Fibroblast of lung (primary cell): ENCODE measurements at regions not wholly inside any gene's neighbourhood (a gene's known extent, or its start where the extent isn't known, plus 50 kb on each side); places are given as distances from the start of the nearest gene placed in this dataset.
"Not testable (repeated sequence)": the region's sequence is repeated elsewhere in the genome, so short reads cannot be mapped to it uniquely, and the experiment has no call there.

ENCODE experiments used
- DNase-seq, 2 donors: peaks; one replicate each; pipeline versions ENCODE4 v3.0.0 to v3.0.0-alpha.2; 2010; ENCODE audit warnings: low read depth in 2 of 2
- H2AFZ ChIP-seq: 2 replicates; pipeline ENCODE4 v1.5.1; 2012; ENCODE audit warnings: low read length, control low read depth, inconsistent platforms
- H3K27ac ChIP-seq: 2 replicates; pipeline ENCODE4 v1.5.1; 2011; ENCODE audit warnings: low read length, control low read depth; ENCODE audit not compliant: insufficient read depth
- H3K27me3 ChIP-seq: 2 replicates; pipeline ENCODE4 v1.5.1; 2011; ENCODE audit warnings: mild to moderate bottlenecking, low read length; ENCODE audit not compliant: control insufficient read depth, insufficient read depth
- H3K36me3 ChIP-seq: 2 replicates; pipeline ENCODE4 v1.5.1; 2011; ENCODE audit warnings: low read length; ENCODE audit not compliant: control insufficient read depth, insufficient read depth
- H3K4me1 ChIP-seq: 2 replicates; pipeline ENCODE4 v1.5.1; 2011; ENCODE audit warnings: low read length; ENCODE audit not compliant: control insufficient read depth, insufficient read depth; ENCODE audit errors: extremely low read depth
- H3K4me2 ChIP-seq: 2 replicates; pipeline ENCODE4 v1.5.1; 2011; ENCODE audit warnings: low read length, control low read depth; ENCODE audit not compliant: insufficient read depth; ENCODE audit errors: extremely low read depth
- H3K4me3 ChIP-seq, 4 experiments: fragments of 200-600 bp in 1 of 4; sonication (generic) in 1 of 4; replicated peaks in 1 of 4; 2 replicates each; pipeline ENCODE4 v1.5.1; 2011 to 2016; ENCODE audit warnings: low read length in 4 of 4, low read depth in 3 of 4, mild to moderate bottlenecking in 3 of 4, control low read depth in 2 of 4, inconsistent platforms in 1 of 4, mixed read lengths in 1 of 4; ENCODE audit not compliant: insufficient read depth in 1 of 4; ENCODE audit errors: control extremely low read depth in 1 of 4
- H3K79me2 ChIP-seq: 2 replicates; pipeline ENCODE4 v1.5.1; 2012; ENCODE audit warnings: mild to moderate bottlenecking, low read length, inconsistent platforms; ENCODE audit not compliant: control insufficient read depth, insufficient read depth
- H3K9ac ChIP-seq: 2 replicates; pipeline ENCODE4 v1.5.1; 2011; ENCODE audit warnings: mild to moderate bottlenecking, low read length, control low read depth; ENCODE audit not compliant: insufficient read depth
- H3K9me3 ChIP-seq: 2 replicates; pipeline ENCODE4 v1.5.1; 2012; ENCODE audit warnings: low read depth, low read length; ENCODE audit not compliant: control insufficient read depth, insufficient read depth
- H4K20me1 ChIP-seq: 2 replicates; pipeline ENCODE4 v1.5.1; 2011; ENCODE audit warnings: low read length; ENCODE audit not compliant: control insufficient read depth, insufficient read depth; ENCODE audit errors: extremely low read depth
- EZH2 ChIP-seq: IDR thresholded peaks from 2 replicates; pipeline ENCODE4 v1.5.1; 2012; ENCODE audit warnings: low read length, control low read depth, mild to moderate bottlenecking; ENCODE audit errors: missing control alignments
- TF ChIP-seq, protein P1 (sequence below), 2 donors: IDR thresholded peaks in 1 of 2; conservative IDR thresholded peaks in 1 of 2; 1 replicate in 1 of 2; 2 replicates in 1 of 2; pipeline ENCODE4 v1.5.1; 2011 to 2012; ENCODE audit warnings: low read length in 2 of 2, control low read depth in 1 of 2, inconsistent platforms in 1 of 2, low read depth in 1 of 2, mild to moderate bottlenecking in 1 of 2

DNA sequence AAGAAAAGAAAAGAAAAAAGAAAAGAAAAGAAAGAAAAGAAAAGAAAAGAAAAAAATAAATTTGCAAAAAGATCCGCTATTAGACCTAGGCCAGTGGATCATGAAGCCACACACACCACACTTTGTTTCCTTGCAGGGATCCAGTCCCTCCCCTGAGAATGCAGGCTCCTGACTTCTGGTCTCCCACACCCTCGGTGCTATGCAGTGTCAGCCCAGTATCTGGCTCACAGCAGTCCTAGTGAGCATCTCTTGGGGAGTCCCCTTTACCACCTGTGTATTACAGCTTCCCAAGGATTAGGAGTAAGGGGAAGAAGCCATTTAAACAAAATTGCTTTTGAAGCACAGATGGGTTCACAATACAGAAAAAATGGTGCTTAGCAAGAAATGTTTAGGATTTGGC is 174.1 kb upstream of the IRF2BP2 start:
- not testable (repeated sequence) for H3K4me3 ChIP-seq, H3K79me2 ChIP-seq, H3K36me3 ChIP-seq, H2AFZ ChIP-seq, H4K20me1 ChIP-seq, H3K4me2 ChIP-seq, H3K9me3 ChIP-seq, H3K27ac ChIP-seq, H3K4me1 ChIP-seq, H3K27me3 ChIP-seq, H3K9ac ChIP-seq, DNase-seq

DNA sequence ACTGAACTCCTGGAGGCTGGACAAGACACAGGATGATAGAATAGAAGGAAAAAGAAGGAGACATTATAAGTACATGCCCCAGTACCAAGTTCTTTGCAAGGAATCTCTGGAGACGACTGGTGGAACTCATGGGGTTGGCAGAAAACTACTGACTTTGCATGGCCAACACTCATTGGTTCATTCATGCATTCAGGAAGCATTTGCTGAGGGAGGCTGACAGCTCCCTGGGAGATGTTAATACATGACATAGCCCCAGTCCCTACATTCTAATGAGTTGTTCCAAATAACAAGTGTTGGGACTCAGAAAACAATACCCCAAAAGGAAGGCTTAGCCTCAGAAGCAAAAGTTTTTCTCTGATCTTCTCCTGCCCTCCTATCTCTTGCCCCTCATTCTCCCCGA is 172.8 kb upstream of the IRF2BP2 start:
- no peaks in the 10 kb centered on the region for H3K79me2 ChIP-seq
- no peak overlapping the region for H3K4me3 ChIP-seq
- no peak overlapping the region for H3K9ac ChIP-seq
- no peak overlapping the region for H3K27ac ChIP-seq
- no peak overlapping the region for H2AFZ ChIP-seq
- TF ChIP-seq, protein P1, sequence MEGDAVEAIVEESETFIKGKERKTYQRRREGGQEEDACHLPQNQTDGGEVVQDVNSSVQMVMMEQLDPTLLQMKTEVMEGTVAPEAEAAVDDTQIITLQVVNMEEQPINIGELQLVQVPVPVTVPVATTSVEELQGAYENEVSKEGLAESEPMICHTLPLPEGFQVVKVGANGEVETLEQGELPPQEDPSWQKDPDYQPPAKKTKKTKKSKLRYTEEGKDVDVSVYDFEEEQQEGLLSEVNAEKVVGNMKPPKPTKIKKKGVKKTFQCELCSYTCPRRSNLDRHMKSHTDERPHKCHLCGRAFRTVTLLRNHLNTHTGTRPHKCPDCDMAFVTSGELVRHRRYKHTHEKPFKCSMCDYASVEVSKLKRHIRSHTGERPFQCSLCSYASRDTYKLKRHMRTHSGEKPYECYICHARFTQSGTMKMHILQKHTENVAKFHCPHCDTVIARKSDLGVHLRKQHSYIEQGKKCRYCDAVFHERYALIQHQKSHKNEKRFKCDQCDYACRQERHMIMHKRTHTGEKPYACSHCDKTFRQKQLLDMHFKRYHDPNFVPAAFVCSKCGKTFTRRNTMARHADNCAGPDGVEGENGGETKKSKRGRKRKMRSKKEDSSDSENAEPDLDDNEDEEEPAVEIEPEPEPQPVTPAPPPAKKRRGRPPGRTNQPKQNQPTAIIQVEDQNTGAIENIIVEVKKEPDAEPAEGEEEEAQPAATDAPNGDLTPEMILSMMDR (conservative IDR thresholded peaks at IDR 0.05 in 1 of 2, IDR thresholded peaks at IDR 0.05 in 1 of 2; ENCODE audit: low read depth in 1 of 2, low read length in 2 of 2), result no peak
- no peak for TF ChIP-seq EZH2
- H3K9me3 ChIP-seq, result no peaks in the 10 kb centered on the region
- H3K36me3 ChIP-seq, result no peaks in the 10 kb centered on the region
- DNase-seq, result no peak
- H3K4me1 ChIP-seq, result no peaks in the 10 kb centered on the region
- H3K4me2 ChIP-seq, result no peak overlapping the region
- H3K27me3 ChIP-seq, result peaks cover 5% of the 10 kb centered on the region
- no peaks in the 10 kb centered on the region for H4K20me1 ChIP-seq

DNA sequence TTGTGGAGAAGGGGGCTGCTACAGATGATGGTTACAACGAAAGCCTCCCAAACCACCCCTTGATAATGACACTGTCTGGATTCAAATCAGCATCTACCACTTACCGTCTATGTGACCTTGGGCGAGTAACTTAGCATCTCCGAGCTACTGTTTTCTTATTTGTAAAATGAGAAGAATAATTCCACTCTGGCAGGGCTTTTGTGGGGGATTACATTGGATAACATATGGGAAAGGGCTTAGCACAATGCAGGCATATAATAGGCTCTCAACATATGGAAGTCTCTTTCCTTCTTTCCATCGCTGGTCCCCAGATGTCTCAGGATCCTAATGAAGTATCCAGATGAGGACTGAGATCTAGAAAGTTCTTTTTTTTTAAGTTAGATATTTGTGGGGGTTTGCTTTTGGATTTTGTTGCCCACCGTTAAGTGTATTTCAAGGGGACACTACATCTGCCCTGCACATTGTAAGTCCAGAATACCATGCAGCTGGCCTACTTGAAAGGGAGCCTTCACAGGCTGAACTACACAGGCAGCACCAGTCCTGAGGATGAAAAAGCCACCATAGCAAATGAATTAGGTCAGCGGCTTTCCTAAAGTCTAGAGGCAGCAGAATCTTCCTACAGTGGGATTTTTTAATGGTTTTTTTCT is 172.2 kb upstream of the IRF2BP2 start:
- no peak for TF ChIP-seq EZH2
- TF ChIP-seq, protein P1 (conservative IDR thresholded peaks at IDR 0.05 in 1 of 2, IDR thresholded peaks at IDR 0.05 in 1 of 2; ENCODE audit: low read depth in 1 of 2, low read length in 2 of 2), result no peak
- Histone ChIP-seq H3K9ac (no peak overlapping the region), H3K4me1 (no peaks in the 10 kb centered on the region), H2AFZ (no peak overlapping the region), H3K79me2 (no peaks in the 10 kb centered on the region), H3K27ac (no peak overlapping the region), H3K4me3 (no peak overlapping the region), H3K4me2 (no peak overlapping the region), H3K27me3 (peaks cover 5% of the 10 kb centered on the region), H4K20me1 (no peaks in the 10 kb centered on the region), H3K36me3 (no peaks in the 10 kb centered on the region), H3K9me3 (no peaks in the 10 kb centered on the region)
- DNase-seq, result peak in 1 of 2 donors; percentile 29
